ENCODE measurements at regions not wholly inside any gene's neighbourhood (a gene's known extent, or its start where the extent isn't known, plus 50 kb on each side); places are given as distances from the start of the nearest gene placed in this dataset.

DNA sequence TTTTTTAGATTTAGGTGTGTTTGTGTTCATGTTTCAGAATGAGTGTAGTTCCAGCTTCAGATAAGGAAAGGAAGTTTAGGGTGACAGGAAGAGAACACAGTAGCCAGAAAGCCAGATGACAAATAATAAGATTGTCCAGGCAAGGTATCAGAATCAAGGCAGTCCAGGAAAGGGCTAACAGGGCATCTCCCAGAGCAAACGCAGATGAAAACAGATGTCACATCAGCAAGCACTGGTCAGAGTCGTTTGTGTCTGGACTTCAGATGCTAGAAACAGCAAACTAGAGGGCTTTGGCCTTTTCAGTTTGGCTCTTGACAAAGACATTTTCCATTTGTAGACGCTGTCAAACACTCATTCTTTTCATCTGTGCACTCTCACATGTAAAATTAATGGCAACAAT is 65.5 kb downstream of the VIP start:
- TF ChIP-seq, protein P1, sequence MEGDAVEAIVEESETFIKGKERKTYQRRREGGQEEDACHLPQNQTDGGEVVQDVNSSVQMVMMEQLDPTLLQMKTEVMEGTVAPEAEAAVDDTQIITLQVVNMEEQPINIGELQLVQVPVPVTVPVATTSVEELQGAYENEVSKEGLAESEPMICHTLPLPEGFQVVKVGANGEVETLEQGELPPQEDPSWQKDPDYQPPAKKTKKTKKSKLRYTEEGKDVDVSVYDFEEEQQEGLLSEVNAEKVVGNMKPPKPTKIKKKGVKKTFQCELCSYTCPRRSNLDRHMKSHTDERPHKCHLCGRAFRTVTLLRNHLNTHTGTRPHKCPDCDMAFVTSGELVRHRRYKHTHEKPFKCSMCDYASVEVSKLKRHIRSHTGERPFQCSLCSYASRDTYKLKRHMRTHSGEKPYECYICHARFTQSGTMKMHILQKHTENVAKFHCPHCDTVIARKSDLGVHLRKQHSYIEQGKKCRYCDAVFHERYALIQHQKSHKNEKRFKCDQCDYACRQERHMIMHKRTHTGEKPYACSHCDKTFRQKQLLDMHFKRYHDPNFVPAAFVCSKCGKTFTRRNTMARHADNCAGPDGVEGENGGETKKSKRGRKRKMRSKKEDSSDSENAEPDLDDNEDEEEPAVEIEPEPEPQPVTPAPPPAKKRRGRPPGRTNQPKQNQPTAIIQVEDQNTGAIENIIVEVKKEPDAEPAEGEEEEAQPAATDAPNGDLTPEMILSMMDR (IDR thresholded peaks at IDR 0.05) = no peak
- no peak for TF ChIP-seq POLR2A (IDR thresholded peaks at IDR 0.05)
